HG02852 (cell line): ENCODE measurements at regions not wholly inside any gene's neighbourhood (a gene's known extent, or its start where the extent isn't known, plus 50 kb on each side); places are given as distances from the start of the nearest gene placed in this dataset.

ENCODE experiments used
- ATAC-seq: cut with Tn5 transposase; IDR thresholded peaks from one replicate; pipeline ENCODE4 v1.9.1; 2021; ENCODE audit warnings: mild to moderate bottlenecking, moderate library complexity; ENCODE audit not compliant: unreplicated experiment

DNA sequence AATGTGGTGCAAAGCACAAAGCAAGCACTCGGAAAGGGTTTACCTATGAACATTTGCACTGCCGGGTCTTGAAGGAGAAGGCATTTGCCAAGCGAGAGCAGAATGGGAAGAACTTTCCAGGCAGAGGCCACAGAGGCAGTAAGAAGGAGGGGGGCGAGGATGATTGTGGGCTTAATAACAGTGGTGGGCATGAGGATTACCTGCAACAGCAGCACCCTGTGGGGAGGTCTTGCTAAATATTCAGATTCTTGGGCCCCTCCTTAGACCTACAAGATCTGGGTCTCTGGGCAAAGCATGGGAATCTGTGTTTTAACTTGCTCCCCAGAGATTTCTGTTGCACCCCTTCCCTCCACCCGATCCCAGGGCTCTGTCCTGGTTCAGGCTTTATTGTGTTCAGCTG is 75.1 kb upstream of the ZBED5 start:
- ATAC-seq = no peak

DNA sequence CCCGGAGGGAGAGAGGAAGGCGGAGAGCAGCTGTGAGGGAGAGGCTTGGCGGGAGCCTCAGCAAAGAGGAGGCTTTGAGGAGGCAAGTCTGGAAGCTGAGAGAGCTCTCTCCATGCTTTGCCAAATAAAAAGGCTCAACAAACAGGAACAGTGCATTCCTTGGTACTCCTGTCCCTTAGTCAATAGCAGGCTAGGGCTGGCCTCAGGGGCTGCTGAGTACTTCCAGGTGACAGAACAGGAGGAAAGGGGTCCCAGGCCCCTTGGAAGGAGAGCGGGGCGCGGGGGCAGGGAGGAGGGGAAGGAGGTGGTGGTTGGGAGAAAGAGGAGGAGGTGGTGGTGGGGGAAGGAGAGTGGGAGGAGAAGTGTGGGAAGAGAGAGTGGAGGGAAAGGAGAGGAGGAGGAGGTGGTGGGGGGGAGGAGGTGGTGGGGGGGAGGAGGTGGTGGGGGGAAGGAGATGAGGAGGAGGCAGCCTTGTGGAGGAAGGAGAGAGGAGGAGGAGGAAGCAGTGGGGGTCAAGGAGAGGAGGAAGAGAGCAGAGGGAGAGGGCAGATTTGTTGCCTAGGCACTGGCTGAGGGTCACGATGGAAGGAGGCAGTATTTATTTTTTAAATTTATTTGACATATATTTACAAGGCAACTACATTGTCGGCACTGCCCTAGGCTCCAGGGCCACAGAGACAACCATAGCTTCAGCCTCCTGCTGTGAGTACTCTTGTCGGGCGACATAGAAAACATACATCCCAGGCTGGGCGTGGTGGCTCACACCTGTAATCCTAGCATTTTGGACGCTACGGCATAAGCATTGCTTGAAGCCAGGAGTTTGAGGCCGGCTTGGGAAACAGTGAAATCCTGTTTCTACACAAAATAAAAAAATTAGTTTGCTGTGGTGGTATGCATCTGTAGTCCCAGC is 74.2 kb upstream of the ZBED5 start:
- no peak for ATAC-seq

DNA sequence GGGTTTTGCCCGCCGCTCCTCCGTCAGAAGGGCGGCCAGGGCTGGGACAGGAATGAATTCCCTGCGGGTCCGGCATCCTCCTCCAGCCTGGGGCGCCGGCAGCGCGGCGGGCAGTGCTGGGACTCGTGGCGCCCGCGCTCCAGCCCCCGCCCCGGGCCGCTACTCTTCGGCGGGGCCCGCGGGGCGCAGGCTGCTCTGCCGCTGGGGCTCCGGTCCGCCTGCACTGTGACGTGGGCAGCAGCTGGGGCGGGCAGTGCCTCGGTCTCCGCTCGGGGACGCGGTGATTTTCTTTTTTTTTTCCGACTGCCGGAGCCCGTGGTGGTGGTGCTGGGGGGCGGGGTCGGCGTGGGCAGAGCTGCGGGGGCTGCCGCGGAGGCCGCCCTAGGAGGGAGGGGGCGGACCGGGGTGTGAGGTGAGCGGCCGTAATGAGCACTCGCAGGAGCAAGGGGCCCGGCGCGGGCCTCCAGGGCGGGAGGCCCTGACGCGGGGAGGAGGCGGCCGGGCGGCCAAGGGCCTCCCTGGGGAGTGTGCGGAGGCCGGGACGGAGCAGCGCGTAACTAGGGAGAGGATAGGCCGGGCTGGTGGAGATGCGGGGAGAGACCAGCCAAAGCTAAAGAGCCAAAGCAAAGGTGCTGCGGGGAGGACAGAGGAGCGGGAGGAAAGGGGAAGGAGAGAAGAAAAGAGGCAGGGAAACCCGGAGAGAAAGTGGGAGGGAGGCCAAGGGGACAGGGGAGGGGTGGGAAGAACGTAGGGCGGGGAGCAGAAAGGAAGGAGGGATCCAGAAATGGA is 73.3 kb upstream of the ZBED5 start:
- no peak for ATAC-seq

DNA sequence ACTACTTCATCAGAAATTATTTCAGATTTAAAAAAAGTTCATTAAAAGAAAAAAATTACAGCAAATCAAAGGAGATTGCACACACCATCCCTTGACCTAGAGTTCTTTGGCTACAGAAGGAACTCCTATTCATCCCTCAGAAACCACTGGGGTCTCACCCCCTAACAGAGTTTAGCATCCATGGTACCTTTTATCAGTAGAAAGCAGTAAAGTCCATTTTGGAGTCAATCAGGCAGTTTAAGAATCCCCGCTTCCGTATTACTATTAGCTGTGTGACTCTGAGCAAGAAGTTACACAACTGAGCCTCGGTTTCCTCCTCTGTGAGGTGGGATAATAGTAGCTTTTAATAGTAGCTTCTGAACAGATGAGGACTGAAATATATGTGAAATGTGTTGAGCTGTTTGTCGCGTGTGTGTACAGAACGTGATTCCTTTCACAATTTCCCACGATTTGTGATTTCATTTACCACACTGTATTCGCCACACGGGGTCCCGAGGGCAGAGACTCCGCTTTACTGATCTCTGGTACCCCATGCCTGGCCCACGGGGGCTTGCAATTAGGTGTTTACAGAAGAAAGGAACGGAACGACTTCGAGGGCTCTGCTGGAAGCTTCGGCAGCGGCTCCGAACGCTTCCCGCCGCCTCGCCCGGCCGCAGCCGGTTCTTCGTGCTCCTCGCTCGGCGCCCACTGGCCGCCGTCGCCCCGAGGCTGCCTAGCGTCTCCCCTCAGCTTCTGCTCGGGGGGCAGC is 72.5 kb upstream of the ZBED5 start:
- ATAC-seq = no peak

DNA sequence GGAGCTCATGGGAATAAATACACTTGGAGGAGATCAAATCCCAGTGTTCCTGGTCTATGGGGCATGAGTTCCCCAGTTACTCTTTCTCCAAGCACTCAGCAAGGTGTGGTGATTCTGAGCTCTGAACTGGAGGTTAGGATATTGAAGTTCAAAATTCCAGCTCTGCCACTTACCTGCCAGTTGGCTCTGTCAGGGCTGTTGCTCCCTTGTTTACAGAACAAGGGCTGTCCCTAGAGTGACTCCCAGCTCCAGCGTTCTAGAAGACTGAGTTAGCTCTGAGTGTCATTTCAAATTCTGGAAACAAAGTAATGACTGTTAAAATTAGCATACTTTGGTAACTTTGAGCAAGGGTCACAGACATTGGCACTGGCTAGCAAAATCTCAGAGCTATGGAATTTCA is 69.7 kb upstream of the ZBED5 start:
- ATAC-seq = no peak

DNA sequence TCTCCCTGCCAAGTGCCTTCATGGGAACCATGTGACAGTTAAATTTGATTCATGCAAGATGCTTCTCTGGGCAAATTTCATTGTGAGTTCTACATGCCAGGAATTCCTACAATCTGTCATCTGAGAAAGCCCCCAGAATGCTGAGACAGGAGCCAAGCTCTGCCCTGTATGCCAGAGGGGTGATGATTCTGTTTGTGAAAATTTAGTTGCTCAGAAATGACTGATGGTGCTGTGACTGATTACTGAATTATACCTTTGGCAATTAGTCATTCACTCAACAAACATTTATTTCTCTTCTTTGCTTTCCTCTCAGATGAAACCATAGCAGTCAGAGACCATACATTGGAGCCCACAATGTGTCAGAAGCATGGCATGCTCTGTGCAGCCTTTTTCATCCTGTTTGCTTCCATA is 69.0 kb upstream of the ZBED5 start:
- no peak for ATAC-seq

DNA sequence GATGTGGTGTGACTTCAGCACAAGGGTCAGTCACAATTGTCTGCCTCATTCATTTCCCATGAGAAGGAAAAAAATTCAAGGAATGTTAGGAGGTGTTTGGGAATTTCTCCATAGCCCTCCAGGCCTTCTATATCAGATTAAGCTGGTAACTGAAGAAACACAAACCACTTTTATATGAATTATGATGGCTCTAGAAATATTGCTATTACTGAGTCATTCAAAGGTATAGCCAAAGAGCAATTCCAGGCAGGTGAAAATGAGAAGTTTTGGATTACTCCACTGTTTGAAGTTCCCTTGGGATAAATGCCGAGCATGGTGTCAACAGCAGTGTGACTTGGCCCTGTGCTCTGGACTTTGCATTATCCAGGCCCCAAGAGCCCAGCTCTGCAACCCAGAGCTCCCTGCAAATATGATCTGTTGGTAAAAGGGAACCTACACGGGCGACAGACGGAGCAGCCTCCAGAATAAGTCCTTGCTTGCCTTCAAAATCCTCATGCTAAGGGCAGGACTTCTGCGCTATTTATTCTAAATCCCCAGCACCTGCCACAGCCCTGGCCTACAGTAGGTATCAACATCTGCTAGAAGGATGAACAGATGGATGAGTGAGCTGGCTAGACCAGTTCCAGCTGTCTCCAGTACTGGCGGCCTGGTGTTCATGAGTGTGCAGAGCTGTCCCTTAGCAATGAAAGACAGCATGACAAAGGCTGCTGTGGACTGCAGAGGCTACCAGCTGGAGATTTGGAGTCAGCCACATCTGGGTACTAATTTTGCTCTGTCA is 67.5 kb upstream of the ZBED5 start:
- no peak for ATAC-seq

DNA sequence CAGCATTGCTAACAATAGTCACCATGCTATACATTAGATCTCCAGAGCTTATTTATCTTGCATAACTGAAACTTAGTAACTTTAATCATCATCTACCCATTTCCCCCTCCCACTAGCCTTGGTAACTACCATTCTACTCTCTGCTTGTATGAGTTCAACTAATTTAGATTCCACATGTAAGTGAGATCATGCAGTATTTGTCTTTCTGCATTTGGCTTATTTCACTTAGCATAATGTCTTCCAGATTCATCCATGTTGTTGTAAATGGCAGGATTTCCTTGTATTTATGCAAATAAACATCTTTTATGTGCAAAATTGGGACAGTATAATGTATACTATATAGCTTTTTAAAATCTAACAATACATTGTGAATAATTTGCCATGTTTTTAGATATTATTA is 66.0 kb upstream of the ZBED5 start:
- no peak for ATAC-seq

DNA sequence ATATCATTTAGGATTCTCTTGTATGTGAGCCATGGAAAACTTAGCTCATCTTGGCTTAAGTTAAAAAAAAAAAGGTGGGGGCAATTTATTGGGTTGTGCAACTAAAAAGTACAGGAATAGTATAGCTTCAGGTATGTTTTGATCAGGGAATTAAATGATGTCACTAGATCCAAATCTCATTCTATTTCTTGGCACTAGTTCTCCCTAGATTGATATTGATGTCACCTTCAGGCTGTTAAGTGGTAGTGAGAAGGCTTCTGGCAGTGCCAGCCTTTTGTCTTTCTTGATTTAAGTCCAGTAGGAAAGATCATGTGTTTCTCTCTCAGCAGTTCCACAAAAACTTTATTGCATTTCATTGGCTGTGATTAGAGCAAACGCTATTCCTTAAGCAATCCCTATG is 65.0 kb upstream of the ZBED5 start:
- ATAC-seq = no peak

DNA sequence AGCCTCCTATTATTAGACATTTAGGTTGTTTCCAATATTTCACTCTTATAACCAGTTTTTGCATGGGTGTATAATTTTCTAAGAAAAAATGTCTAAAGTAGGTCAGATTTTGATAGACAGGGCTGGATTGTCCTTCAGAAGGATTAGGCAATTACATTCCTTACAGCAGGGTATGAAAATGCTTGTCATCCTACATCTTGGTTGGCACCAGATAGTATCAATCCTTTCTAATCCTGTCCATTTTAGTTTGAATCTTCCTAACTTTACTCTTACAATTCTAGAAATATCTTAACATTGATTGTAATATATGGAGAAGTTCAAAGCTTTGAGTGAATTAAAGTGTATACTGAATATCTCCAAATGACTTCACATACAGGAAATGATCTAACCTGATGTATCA is 63.0 kb upstream of the ZBED5 start:
- no peak for ATAC-seq

DNA sequence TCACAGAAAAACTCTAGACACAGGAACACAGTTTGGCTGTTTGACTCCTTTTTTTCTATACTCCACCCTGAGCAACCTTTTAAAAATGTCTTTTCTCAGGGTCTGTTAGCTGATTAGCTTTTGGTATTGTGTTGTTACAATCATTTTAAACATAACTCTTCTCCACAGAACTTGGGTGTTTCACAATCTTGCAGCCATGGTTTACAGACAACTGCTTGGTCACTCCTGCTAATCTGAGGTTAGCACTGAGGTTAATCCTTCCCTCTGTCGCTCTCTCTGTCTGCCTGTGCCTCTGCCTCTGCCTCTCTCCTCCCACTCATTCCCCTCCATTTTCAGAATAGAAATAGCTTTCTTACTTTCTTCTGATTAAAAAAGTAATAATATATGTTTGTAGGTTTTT is 62.4 kb upstream of the ZBED5 start:
- no peak for ATAC-seq

DNA sequence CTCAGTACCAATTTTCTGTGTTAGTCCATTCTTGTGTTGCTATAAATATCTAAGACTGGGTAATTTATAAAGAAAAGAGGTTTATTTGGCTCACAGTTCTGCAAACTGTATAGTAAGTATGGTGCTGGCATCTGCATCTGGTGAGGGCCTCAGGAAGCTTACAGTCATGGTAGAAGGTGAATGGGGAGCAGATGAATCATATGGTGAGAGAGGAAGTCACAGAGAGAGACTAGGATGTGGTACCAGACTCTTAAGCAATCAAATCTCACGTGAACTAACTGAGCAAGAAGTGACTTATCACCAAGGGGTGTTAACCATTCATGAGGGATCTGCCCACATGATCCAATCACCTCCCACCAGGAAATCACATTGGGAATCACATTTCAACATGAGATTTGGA is 60.8 kb upstream of the ZBED5 start:
- no peak for ATAC-seq

DNA sequence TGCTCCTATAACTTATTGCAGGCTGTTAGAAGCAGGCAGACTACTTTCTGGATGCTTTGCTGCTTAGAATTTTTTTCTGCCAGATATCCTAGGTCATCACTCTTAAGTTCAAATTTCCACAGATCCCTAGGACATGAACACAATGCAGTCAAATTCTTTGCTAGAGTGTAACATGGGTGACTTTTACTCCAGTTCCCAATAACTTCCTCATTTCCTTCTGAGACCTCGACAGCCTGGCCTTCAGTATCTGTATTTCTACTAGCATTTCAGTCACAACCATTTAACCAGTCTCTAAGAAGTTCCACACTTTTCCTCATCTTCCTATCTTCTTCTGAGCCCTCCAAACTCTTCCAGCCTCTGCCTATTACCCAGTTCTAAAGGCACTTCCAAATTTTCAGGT is 60.4 kb upstream of the ZBED5 start:
- ATAC-seq = no peak

DNA sequence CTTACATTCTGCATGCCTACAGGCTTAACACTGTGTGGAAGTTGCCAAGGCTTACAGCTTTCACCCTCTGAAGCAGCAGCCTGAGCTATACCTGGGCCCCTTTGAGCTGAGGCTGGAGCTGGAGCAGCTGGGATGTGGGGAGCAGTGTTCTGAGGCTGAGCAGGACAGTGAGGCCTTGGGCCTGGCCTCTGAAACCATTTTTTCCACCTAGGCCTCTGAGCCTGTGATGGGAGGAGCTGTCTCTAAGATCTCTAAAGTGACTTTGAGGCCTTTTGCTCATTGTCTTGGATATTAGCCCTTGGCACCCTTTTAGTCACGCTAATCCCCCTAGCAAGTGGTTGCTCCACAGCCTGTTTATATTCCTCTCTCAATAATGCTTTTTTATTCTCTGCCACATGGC is 59.9 kb upstream of the ZBED5 start:
- no peak for ATAC-seq

DNA sequence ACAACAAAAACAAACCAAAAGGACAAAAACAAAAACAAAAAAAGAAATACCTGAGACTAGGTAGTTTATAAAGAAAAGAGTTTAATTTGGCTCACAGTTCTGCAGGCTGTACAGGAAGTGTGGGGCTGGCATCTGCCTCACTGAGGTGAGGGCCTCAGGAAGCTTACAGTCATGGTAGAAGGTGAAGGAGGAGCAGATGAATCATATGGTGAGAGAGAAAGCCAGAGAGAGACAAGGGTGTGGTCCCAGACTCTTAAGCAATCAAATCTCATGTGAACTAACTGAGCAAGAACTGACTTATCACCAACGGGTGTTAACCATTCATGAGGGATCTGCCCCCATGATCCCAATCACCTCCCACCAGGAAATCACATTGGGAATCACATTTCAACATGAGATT is 58.8 kb upstream of the ZBED5 start:
- ATAC-seq = no peak

DNA sequence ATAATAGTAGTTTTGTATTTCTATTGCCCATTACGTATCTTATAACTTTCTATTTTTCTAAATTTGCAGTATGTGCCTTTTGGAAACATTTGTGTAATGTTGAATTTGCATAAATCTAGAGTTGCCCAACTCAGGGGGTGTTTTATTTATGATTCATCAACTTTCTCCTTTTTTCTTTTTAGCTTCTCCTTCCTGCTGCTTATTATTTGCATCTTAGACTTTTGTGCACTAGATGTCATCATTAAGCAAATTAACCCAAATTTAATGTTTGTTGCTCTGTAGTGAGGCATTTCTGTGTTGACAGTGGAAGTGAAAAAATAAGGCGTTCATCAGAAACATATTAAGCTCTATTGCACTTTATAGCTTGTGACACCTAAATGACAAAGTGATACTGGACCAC is 56.2 kb upstream of the ZBED5 start:
- ATAC-seq = no peak

DNA sequence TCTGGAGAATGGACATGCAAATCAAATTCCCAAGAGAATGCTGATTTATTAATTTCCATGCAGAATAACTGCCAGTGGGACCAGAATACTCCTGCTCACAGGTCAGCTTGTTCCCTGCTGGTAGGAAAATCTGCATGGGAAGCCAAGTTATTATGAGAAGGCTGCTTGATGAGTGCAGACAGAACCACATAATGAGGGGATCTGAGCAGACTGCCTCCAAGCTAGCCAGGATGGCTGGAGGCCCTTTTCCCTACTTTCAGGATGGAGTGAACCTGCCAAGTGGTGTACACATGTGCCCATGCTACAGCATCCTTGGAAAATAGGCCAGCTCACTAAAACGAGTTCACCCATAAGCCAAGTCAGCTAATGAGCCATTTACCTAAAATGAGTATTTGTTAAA is 55.2 kb upstream of the ZBED5 start:
- ATAC-seq = no peak

DNA sequence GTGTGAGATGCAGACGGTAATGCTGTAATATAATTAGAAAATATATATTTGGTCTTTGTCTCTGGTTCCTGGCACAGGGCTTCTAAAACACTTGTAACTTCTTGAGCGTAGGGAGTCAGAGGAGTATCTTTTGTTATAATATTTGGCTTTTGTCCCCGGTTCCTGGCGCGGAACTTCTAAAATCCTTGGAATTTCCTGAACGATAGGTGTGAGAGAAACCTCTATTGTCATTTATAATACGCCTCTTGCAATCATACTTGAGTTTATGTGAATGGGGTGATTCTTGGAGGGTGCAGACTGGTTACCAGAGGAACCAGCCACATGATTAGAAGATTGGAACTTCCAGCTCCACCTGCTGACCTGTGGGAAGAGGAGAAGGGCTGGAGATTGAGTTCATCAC is 54.1 kb upstream of the ZBED5 start:
- no peak for ATAC-seq

DNA sequence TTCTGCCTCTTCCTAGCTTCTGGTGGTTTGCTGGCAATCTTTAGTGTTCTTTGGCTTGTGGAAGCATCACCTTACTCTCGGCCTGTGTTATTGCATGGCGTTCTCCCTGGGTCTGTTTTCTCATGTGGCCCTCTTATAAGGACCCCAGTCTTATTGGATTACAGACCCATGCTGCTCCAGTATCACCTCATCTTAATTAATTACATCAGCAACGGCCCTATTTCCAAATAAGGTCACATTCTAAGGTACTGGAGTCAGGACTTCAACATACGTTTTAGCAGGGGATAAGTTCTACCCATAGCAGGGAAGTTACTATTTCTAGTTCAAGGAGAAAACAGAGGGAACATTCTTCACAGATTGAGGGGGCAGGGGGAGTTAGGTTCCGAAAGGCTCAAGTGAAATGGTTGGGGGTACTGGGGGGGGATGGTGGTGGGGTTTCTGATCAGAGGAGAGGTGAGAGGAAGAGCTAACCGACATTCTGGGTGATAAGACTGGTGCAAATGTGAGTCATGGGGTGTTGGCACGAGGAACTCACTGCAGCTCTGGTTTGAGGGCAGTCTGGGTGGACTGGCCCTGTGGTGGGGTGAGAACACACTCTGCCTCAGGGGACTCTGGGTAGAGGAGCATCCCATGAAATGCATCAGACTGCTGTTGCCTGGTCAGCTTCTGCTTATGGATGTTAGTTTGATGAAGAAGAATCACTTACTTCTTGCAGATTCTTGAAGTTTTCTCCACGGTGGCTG is 51.5 kb upstream of the ZBED5 start:
- no peak for ATAC-seq
